Sciatic nerve (tissue), 2 donors: ENCODE measurements at regions not wholly inside any gene's neighbourhood (a gene's known extent, or its start where the extent isn't known, plus 50 kb on each side); places are given as distances from the start of the nearest gene placed in this dataset.
"Not testable (repeated sequence)": the region's sequence is repeated elsewhere in the genome, so short reads cannot be mapped to it uniquely, and the experiment has no call there.

Experiments
- ATAC-seq: fragments of 200-7000 bp; cut with Tn5 transposase; one replicate; pipeline ENCODE4 v1.9.1; 2020; ENCODE audit warnings: mild to moderate bottlenecking, moderate library complexity
- DNase-seq: peaks from one replicate; pipeline ENCODE4 v3.0.0-alpha.2; 2020; ENCODE audit warnings: low spot score
- intact Hi-C: fragments of 100-400 bp; cut with DNase I; formaldehyde crosslinking; loops from one replicate; pipeline ENCODE4 v1.14.2; 2022
- donor health status: DM: no; HTN: no; CAD: no.
- donor health status: DM: no; HTN: no; CAD: no.

GRCh38 chr5:136598802-136599404 is 233.6 kb upstream of the TRPC7 start:
- DNase-seq (no peak), ATAC-seq (no peak)
- intact Hi-C loops: no loop called here

GRCh38 chr5:136594416-136594815 is 229.1 kb upstream of the TRPC7 start:
- no peak for DNase-seq

GRCh38 chr5:136590581-136590980 is 225.2 kb upstream of the TRPC7 start:
- ATAC-seq: no peak
- intact Hi-C loops: no loop called here
- DNase-seq: no peak

More at GRCh38 chr5:136594416-136594815, 229.1 kb upstream of the TRPC7 start:
- ATAC-seq: no peak
- intact Hi-C loops: no loop called here

GRCh38 chr5:136586196-136586595 is 220.9 kb upstream of the TRPC7 start:
- intact Hi-C loops: no loop called here
- no peak for ATAC-seq

GRCh38 chr5:136584474-136584873 is 219.1 kb upstream of the TRPC7 start:
- DNase-seq: no peak
- ATAC-seq: no peak
- intact Hi-C loops: no loop called here

More at GRCh38 chr5:136586196-136586595, 220.9 kb upstream of the TRPC7 start:
- no peak for DNase-seq

- ATAC-seq: peak; percentile 67
- intact Hi-C loops: no loop called here
- DNase-seq: no peak
Measured at GRCh38 chr5:136579238-136579637, 213.9 kb upstream of the TRPC7 start.

- ATAC-seq, DNase-seq, intact Hi-C loops: not testable (repeated sequence)
Measured at GRCh38 chr5:136569875-136570274, 204.5 kb upstream of the TRPC7 start.

- ATAC-seq, intact Hi-C loops, DNase-seq: not testable (repeated sequence)
Measured at GRCh38 chr5:136565457-136565856, 200.1 kb upstream of the TRPC7 start.

- ATAC-seq, intact Hi-C loops, DNase-seq: not testable (repeated sequence)
Measured at GRCh38 chr5:136565050-136565449, 199.7 kb upstream of the TRPC7 start.

- ATAC-seq, intact Hi-C loops: not testable (repeated sequence)
Measured at GRCh38 chr5:136564431-136564830, 199.1 kb upstream of the TRPC7 start.

GRCh38 chr5:136563489-136563888 is 198.1 kb upstream of the TRPC7 start:
- intact Hi-C loops: no loop called here
- DNase-seq: no peak
- no peak for ATAC-seq

More at GRCh38 chr5:136564431-136564830, 199.1 kb upstream of the TRPC7 start:
- DNase-seq: not testable (repeated sequence)

- DNase-seq: no peak
- ATAC-seq: no peak
- intact Hi-C loops: no loop called here
Measured at GRCh38 chr5:136560126-136560525, 194.8 kb upstream of the TRPC7 start.

- intact Hi-C loops: no loop called here
- DNase-seq (no peak), ATAC-seq (no peak)
Measured at GRCh38 chr5:136559651-136560050, 194.3 kb upstream of the TRPC7 start.

- ATAC-seq, intact Hi-C loops, DNase-seq: not testable (repeated sequence)
Measured at GRCh38 chr5:136547096-136547495, 181.8 kb upstream of the TRPC7 start.

GRCh38 chr5:136546441-136546840 is 181.1 kb upstream of the TRPC7 start:
- DNase-seq, intact Hi-C loops, ATAC-seq: not testable (repeated sequence)

GRCh38 chr5:136545031-136545430 is 179.7 kb upstream of the TRPC7 start:
- DNase-seq, intact Hi-C loops, ATAC-seq: not testable (repeated sequence)

- intact Hi-C loops: no loop called here
- ATAC-seq (no peak), DNase-seq (no peak)
Measured at GRCh38 chr5:136538534-136538933, 173.2 kb upstream of the TRPC7 start.

- ATAC-seq: no peak
- intact Hi-C loops: no loop called here
- DNase-seq: no peak
Measured at GRCh38 chr5:136529081-136529480, 163.7 kb upstream of the TRPC7 start.

- intact Hi-C loops: no loop called here
- DNase-seq: no peak
- ATAC-seq: no peak
Measured at GRCh38 chr5:136528481-136529030, 163.2 kb upstream of the TRPC7 start.

- intact Hi-C loops: no loop called here
- DNase-seq (no peak), ATAC-seq (no peak)
Measured at GRCh38 chr5:136527311-136527710, 162.0 kb upstream of the TRPC7 start.

- intact Hi-C loops: no loop called here
- no peak for DNase-seq
- ATAC-seq: no peak
Measured at GRCh38 chr5:136526791-136527190, 161.4 kb upstream of the TRPC7 start.
